ENCODE measurements at regions not wholly inside any gene's neighbourhood (a gene's known extent, or its start where the extent isn't known, plus 50 kb on each side); places are given as distances from the start of the nearest gene placed in this dataset.
"Not testable (repeated sequence)": the region's sequence is repeated elsewhere in the genome, so short reads cannot be mapped to it uniquely, and the experiment has no call there.

- intact Hi-C loops (cut with micrococcal nuclease); H3K4me3 ChIP-seq (replicated peaks in 1 of 2; ENCODE audit: low read depth in 1 of 2, low read length in 2 of 2); ATAC-seq; H3K79me2 ChIP-seq (ENCODE audit: insufficient read depth, low read length); DNase-seq (ENCODE audit: low read depth, low spot score); H3K27me3 ChIP-seq (ENCODE audit: insufficient read depth, low read length); H3K36me3 ChIP-seq (ENCODE audit: control insufficient read depth in 1 of 2, insufficient read depth in 2 of 2, low read length in 2 of 2); H2AFZ ChIP-seq (ENCODE audit: low read depth, low read length, poor library complexity, severe bottlenecking); RAD21 ChIA-PET (ENCODE audit: low non-redundant PET in 1 of 2, low total read pairs in 2 of 2, uncharacterized antibody in 2 of 2, unreplicated experiment in 2 of 2); H3K27ac ChIP-seq (ENCODE audit: low read depth, low read length); BruUV-seq (replicated peaks); H3K4me2 ChIP-seq (ENCODE audit: low read length); H4K20me1 ChIP-seq (ENCODE audit: insufficient read depth); H3K9me2 ChIP-seq (ENCODE audit: insufficient read depth); H3K9ac ChIP-seq (ENCODE audit: low read length); H3K9me3 ChIP-seq (ENCODE audit: control insufficient read depth in 1 of 2, insufficient read depth in 1 of 2, low read depth in 1 of 2, low read length in 2 of 2); CTCF ChIA-PET; POLR2A ChIA-PET; H3K4me1 ChIP-seq (ENCODE audit: control insufficient read depth in 1 of 2, insufficient read depth in 2 of 2, low read length in 2 of 2): not testable (repeated sequence)
These were observed 206.3 kb downstream of the SLC38A4 start for GRCh38 chr12:46619474-46619873.

- H3K9me3 ChIP-seq (ENCODE audit: control insufficient read depth in 1 of 2, insufficient read depth in 1 of 2, low read depth in 1 of 2, low read length in 2 of 2); CTCF ChIA-PET; H3K79me2 ChIP-seq (ENCODE audit: insufficient read depth, low read length); intact Hi-C loops (cut with micrococcal nuclease); H4K20me1 ChIP-seq (ENCODE audit: insufficient read depth); H3K4me3 ChIP-seq (replicated peaks in 1 of 2; ENCODE audit: low read depth in 1 of 2, low read length in 2 of 2); RAD21 ChIA-PET (ENCODE audit: low non-redundant PET in 1 of 2, low total read pairs in 2 of 2, uncharacterized antibody in 2 of 2, unreplicated experiment in 2 of 2); POLR2A ChIA-PET; H3K9me2 ChIP-seq (ENCODE audit: insufficient read depth); H3K4me1 ChIP-seq (ENCODE audit: control insufficient read depth in 1 of 2, insufficient read depth in 2 of 2, low read length in 2 of 2); H3K4me2 ChIP-seq (ENCODE audit: low read length); H3K27me3 ChIP-seq (ENCODE audit: insufficient read depth, low read length); BruUV-seq (replicated peaks); H3K9ac ChIP-seq (ENCODE audit: low read length); H2AFZ ChIP-seq (ENCODE audit: low read depth, low read length, poor library complexity, severe bottlenecking); DNase-seq (ENCODE audit: low read depth, low spot score); ATAC-seq; H3K27ac ChIP-seq (ENCODE audit: low read depth, low read length); H3K36me3 ChIP-seq (ENCODE audit: control insufficient read depth in 1 of 2, insufficient read depth in 2 of 2, low read length in 2 of 2): not testable (repeated sequence)
These were observed 208.1 kb downstream of the SLC38A4 start for GRCh38 chr12:46617737-46618136.

- no TSS peak for BruUV-seq (replicated peaks)
- H3K36me3 ChIP-seq (ENCODE audit: control insufficient read depth in 1 of 2, insufficient read depth in 2 of 2, low read length in 2 of 2): peaks cover 0 to 7% of the 10 kb centered on the region in 2 experiments; a peak in 1 of 4 replicates
- no peaks in the 10 kb centered on the region for H3K79me2 ChIP-seq (ENCODE audit: insufficient read depth, low read length)
- no peaks in the 10 kb centered on the region for H3K4me1 ChIP-seq (ENCODE audit: control insufficient read depth in 1 of 2, insufficient read depth in 2 of 2, low read length in 2 of 2)
- H3K4me3 ChIP-seq (replicated peaks in 1 of 2; ENCODE audit: low read depth in 1 of 2, low read length in 2 of 2): no peak overlapping the region
- ATAC-seq (no peak), DNase-seq (ENCODE audit: low read depth, low spot score) (no peak)
- no peaks in the 10 kb centered on the region for H4K20me1 ChIP-seq (ENCODE audit: insufficient read depth)
- H2AFZ ChIP-seq (ENCODE audit: low read depth, low read length, poor library complexity, severe bottlenecking): no peak overlapping the region
- no peaks in the 10 kb centered on the region for H3K9me3 ChIP-seq (ENCODE audit: control insufficient read depth in 1 of 2, insufficient read depth in 1 of 2, low read depth in 1 of 2, low read length in 2 of 2)
- no peak overlapping the region for H3K27ac ChIP-seq (ENCODE audit: low read depth, low read length)
- ChIA-PET POLR2A (no interaction called here), CTCF (no interaction called here), RAD21 (ENCODE audit: low non-redundant PET in 1 of 2, low total read pairs in 2 of 2, uncharacterized antibody in 2 of 2, unreplicated experiment in 2 of 2) (no interaction called here)
- no peaks in the 10 kb centered on the region for H3K9me2 ChIP-seq (ENCODE audit: insufficient read depth)
- H3K27me3 ChIP-seq (ENCODE audit: insufficient read depth, low read length): no peaks in the 10 kb centered on the region
- no peak overlapping the region for H3K9ac ChIP-seq (ENCODE audit: low read length)
- intact Hi-C loops (cut with micrococcal nuclease): no loop called here
- H3K4me2 ChIP-seq (ENCODE audit: low read length): no peak overlapping the region
- TF ChIP-seq MAX (IDR thresholded peaks at IDR 0.05): no peak
- TF ChIP-seq SIN3A (IDR thresholded peaks at IDR 0.05; ENCODE audit: low read depth): no peak
These were observed 208.6 kb downstream of the SLC38A4 start for GRCh38 chr12:46617167-46617566.

Data from HCT116 (cell line).